ENCODE measurements at regions not wholly inside any gene's neighbourhood (a gene's known extent, or its start where the extent isn't known, plus 50 kb on each side); places are given as distances from the start of the nearest gene placed in this dataset.

- DNase-seq = no peak
These were observed 175.1 kb downstream of the ACER2 start for GRCh38 chr9:19583890-19584289.

GRCh38 chr9:19577411-19577810 is 168.6 kb downstream of the ACER2 start:
- no peak for DNase-seq

GRCh38 chr9:19568946-19569345 is 160.1 kb downstream of the ACER2 start:
- peak; percentile 18 to 61 for DNase-seq

GRCh38 chr9:19564396-19565061 is 155.7 kb downstream of the ACER2 start:
- DNase-seq = no peak

- no peak for DNase-seq
These were observed 146.4 kb downstream of the ACER2 start for GRCh38 chr9:19555214-19555613.

GRCh38 chr9:19554529-19554928 is 145.7 kb downstream of the ACER2 start:
- no peak for DNase-seq

- DNase-seq = no peak
These were observed 144.6 kb downstream of the ACER2 start for GRCh38 chr9:19553441-19553840.

- DNase-seq = peak; percentile 90 to 96
These were observed 143.7 kb downstream of the ACER2 start for GRCh38 chr9:19552282-19553105.

- peak; percentile 75 to 76 for DNase-seq
These were observed 142.5 kb downstream of the ACER2 start for GRCh38 chr9:19551124-19551929.

- no peak for DNase-seq
These were observed 141.2 kb downstream of the ACER2 start for GRCh38 chr9:19550009-19550408.

GRCh38 chr9:19533373-19533772 is 124.6 kb downstream of the ACER2 start:
- no peak for DNase-seq

- no peak for DNase-seq
These were observed 118.9 kb downstream of the ACER2 start for GRCh38 chr9:19527663-19528062.

GRCh38 chr9:19522558-19522957 is 113.7 kb downstream of the ACER2 start:
- peak in 1 of 2 experiments; percentile 36 for DNase-seq

GRCh38 chr9:19521205-19521604 is 112.4 kb downstream of the ACER2 start:
- DNase-seq = no peak

GRCh38 chr9:19517202-19517942 is 108.6 kb downstream of the ACER2 start:
- DNase-seq = peak in 1 of 2 experiments; percentile 58

- no peak for DNase-seq
These were observed 107.5 kb downstream of the ACER2 start for GRCh38 chr9:19516348-19516747.

- DNase-seq = no peak
These were observed 105.0 kb downstream of the ACER2 start for GRCh38 chr9:19513671-19514275.

- peak in 1 of 2 experiments; percentile 36 for DNase-seq
These were observed 103.5 kb downstream of the ACER2 start for GRCh38 chr9:19512103-19512832.

- DNase-seq = no peak
These were observed 102.9 kb downstream of the ACER2 start for GRCh38 chr9:19511694-19512093.

GRCh38 chr9:19510907-19511306 is 102.1 kb downstream of the ACER2 start:
- DNase-seq = no peak
